GM23248 (cell line): ENCODE measurements at regions not wholly inside any gene's neighbourhood (a gene's known extent, or its start where the extent isn't known, plus 50 kb on each side); places are given as distances from the start of the nearest gene placed in this dataset.
A peak's percentile ranks its signal among the peaks of the same experiment; 100 is the strongest.

Source experiments
- DNase-seq: peaks from one replicate; pipeline ENCODE4 v3.0.0-alpha.2; 2015
- H2AFZ ChIP-seq: fragments of 200-600 bp; sonication (generic); 2 replicates; pipeline ENCODE4 v1.6.1; 2016; ENCODE audit warnings: antibody characterized with exemption
- H3F3A ChIP-seq: fragments of 200-600 bp; sonication (generic); 2 replicates; pipeline ENCODE4 v1.6.1; 2016; ENCODE audit warnings: mild to moderate bottlenecking, antibody characterized with exemption, mixed run types; ENCODE audit not compliant: insufficient read depth
- H3K27ac ChIP-seq: fragments of 200-600 bp; sonication (generic); 2 replicates; pipeline ENCODE4 v1.5.1; 2016; ENCODE audit warnings: mild to moderate bottlenecking
- H3K27me3 ChIP-seq: fragments of 200-600 bp; sonication (generic); replicated peaks from 2 replicates; pipeline ENCODE4 v1.6.1; 2016; ENCODE audit warnings: mild to moderate bottlenecking; ENCODE audit not compliant: insufficient read depth
- H3K36me3 ChIP-seq: fragments of 200-600 bp; sonication (generic); 2 replicates; pipeline ENCODE4 v1.6.1; 2016; ENCODE audit warnings: low read depth, mild to moderate bottlenecking
- H3K4me1 ChIP-seq: fragments of 200-600 bp; sonication (generic); 2 replicates; pipeline ENCODE4 v1.6.1; 2016; ENCODE audit warnings: mild to moderate bottlenecking; ENCODE audit not compliant: insufficient read depth
- H3K4me2 ChIP-seq: fragments of 200-600 bp; sonication (generic); one replicate; pipeline ENCODE4 v1.6.1; 2016; ENCODE audit warnings: mild to moderate bottlenecking; ENCODE audit not compliant: unreplicated experiment
- H3K4me3 ChIP-seq: fragments of 200-600 bp; sonication (generic); 2 replicates; pipeline ENCODE4 v1.5.1; 2016; ENCODE audit warnings: mild to moderate bottlenecking
- H3K79me2 ChIP-seq: fragments of 200-600 bp; sonication (generic); 2 replicates; pipeline ENCODE4 v1.6.1; 2016; ENCODE audit warnings: mild to moderate bottlenecking; ENCODE audit not compliant: insufficient read depth
- H3K9ac ChIP-seq: fragments of 200-600 bp; sonication (generic); 2 replicates; pipeline ENCODE4 v1.6.1; 2016; ENCODE audit warnings: mild to moderate bottlenecking
- H3K9me2 ChIP-seq: fragments of 200-600 bp; sonication (generic); 2 replicates; pipeline ENCODE4 v1.6.1; 2016; ENCODE audit warnings: mixed run types, mild to moderate bottlenecking, moderate library complexity; ENCODE audit not compliant: insufficient read depth
- H3K9me3 ChIP-seq: fragments of 200-600 bp; sonication (generic); one replicate; pipeline ENCODE4 v1.6.1; 2017; ENCODE audit warnings: low read depth
- H4K20me1 ChIP-seq: fragments of 200-600 bp; sonication (generic); 2 replicates; pipeline ENCODE4 v1.6.0; 2016; ENCODE audit not compliant: insufficient read depth
- EZH2 ChIP-seq: fragments of 200-600 bp; sonication (generic); IDR thresholded peaks from 2 replicates; pipeline ENCODE4 v1.6.1; 2018; ENCODE audit warnings: antibody characterized with exemption, mild to moderate bottlenecking; ENCODE audit not compliant: insufficient read depth, poor library complexity, severe bottlenecking
- EZH2phosphoT487 ChIP-seq: fragments of 200-600 bp; sonication (generic); IDR thresholded peaks from 2 replicates; pipeline ENCODE4 v1.6.1; 2018; ENCODE audit warnings: antibody characterized with exemption, moderate library complexity, mild to moderate bottlenecking, low read depth; ENCODE audit not compliant: insufficient read depth
- WGBS, 2 experiments: methylation state at CpG; one replicate each; pipeline ENCODE4 v1.1.6; 2015 to 2017; ENCODE audit warnings: low lambda C conversion rate in 2 of 2, low coverage in 1 of 2; ENCODE audit errors: missing lambda C conversion rate in 2 of 2; 5-methylcytosine and 5-hydroxymethylcytosine counted together
- in situ Hi-C: fragments of 300-500 bp; cut with MboI; formaldehyde crosslinking; loops from 2 replicates; pipeline ENCODE4 v1.15.0; 2020

GRCh38 chr9:86598411-86599239 is 244.4 kb upstream of the TUT7 start:
- no peaks in the 10 kb centered on the region for H3K9me3 ChIP-seq
- no peak overlapping the region for H3K4me2 ChIP-seq
- 42 to 45% methylated on average over 10 of the region's 10 CpGs for WGBS, 2 experiments
- H3K4me3 ChIP-seq = no peak overlapping the region
- no peak overlapping the region for H3K27ac ChIP-seq
- H3K79me2 ChIP-seq = no peaks in the 10 kb centered on the region
- H3K9me2 ChIP-seq = no peaks in the 10 kb centered on the region
- H3K9ac ChIP-seq = no peak overlapping the region
- no peaks in the 10 kb centered on the region for H3K27me3 ChIP-seq
- no peaks in the 10 kb centered on the region for H3K36me3 ChIP-seq
- TF ChIP-seq EZH2 (no peak), EZH2phosphoT487 (no peak)
- peaks cover 34% of the 10 kb centered on the region for H3K4me1 ChIP-seq
- DNase-seq = no peak
- 0 out of 2 replicates have a peak overlapping the region, but pooled peaks have one; percentile 10 for H2AFZ ChIP-seq
- no peaks in the 10 kb centered on the region for H4K20me1 ChIP-seq
- peaks cover 21% of the 10 kb centered on the region; the same call in 1 of the 2 replicates for H3F3A ChIP-seq
- in situ Hi-C loops = no loop called here

- Histone ChIP-seq H3K27me3 (no peaks in the 10 kb centered on the region), H4K20me1 (no peaks in the 10 kb centered on the region), H3K4me3 (no peak overlapping the region), H3K4me2 (no peak overlapping the region), H3K9me2 (no peaks in the 10 kb centered on the region), H3F3A (peaks cover 3% of the 10 kb centered on the region; the same call in 1 of the 2 replicates), H2AFZ (no peak overlapping the region), H3K79me2 (no peaks in the 10 kb centered on the region), H3K4me1 (peaks cover 7% of the 10 kb centered on the region; the same call in 1 of the 2 replicates), H3K27ac (no peak overlapping the region), H3K9me3 (no peaks in the 10 kb centered on the region), H3K9ac (no peak overlapping the region), H3K36me3 (no peaks in the 10 kb centered on the region)
- WGBS, 2 experiments = 95 to 97% methylated on average over 10 of the region's 10 CpGs
- TF ChIP-seq EZH2phosphoT487 (no peak), EZH2 (no peak)
- no peak for DNase-seq
- in situ Hi-C loops = no loop called here
Measured at GRCh38 chr9:86594724-86595123, 240.5 kb upstream of the TUT7 start.

DNA sequence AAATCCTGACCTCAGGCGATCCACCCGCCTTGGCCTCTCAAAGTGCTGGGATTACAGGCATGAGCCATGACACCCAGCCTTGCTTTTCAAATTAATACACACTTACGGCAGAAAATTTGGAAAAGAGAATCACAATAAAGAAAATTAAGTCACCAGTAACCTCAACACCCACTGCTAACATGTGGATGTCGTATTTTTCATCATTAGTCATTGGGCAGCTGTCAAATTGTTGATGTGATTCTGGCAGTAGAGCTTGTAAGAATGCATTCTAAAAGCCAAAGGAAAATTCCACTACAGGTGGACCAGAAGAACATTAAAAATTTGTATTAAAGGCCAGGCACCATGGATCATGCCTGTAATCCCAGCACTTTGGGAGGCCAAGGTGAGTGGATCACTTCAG is 237.3 kb upstream of the TUT7 start:
- H3K27me3 ChIP-seq = no peaks in the 10 kb centered on the region
- no peak overlapping the region for H3K4me3 ChIP-seq
- H3K27ac ChIP-seq = no peak overlapping the region
- TF ChIP-seq EZH2phosphoT487 = no peak
- TF ChIP-seq EZH2 = no peak
- no peaks in the 10 kb centered on the region for H3K36me3 ChIP-seq
- no peak overlapping the region for H3K9ac ChIP-seq
- H3K79me2 ChIP-seq = no peaks in the 10 kb centered on the region
- DNase-seq = no peak
- no peaks in the 10 kb centered on the region for H3F3A ChIP-seq
- no peaks in the 10 kb centered on the region for H4K20me1 ChIP-seq
- WGBS, 2 experiments = 35 to 43% methylated on average over 4 of the region's 4 CpGs
- no peaks in the 10 kb centered on the region for H3K9me2 ChIP-seq
- in situ Hi-C loops = no loop called here
- no peak overlapping the region for H2AFZ ChIP-seq
- H3K9me3 ChIP-seq = no peaks in the 10 kb centered on the region
- no peak overlapping the region for H3K4me2 ChIP-seq
- H3K4me1 ChIP-seq = no peaks in the 10 kb centered on the region; the same call in 1 of the 2 replicates

DNA sequence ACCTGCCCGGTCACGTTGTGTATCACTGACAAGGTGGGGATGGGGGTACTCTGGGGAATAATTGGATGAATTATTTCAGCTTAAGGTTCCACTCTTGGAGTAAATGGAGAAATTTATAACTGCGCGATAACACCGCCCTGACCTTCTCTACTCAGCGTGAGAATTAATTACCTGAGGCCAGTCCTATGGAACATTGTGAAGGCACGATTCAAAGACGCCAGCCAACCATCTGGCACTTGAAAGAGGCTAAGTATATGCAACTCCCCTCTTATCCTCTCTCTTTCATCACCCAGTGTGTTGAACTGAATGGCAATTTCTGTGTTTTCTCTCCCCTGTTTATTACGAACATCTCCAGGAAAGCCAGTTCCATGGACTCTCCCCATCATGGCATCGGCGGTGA is 235.5 kb upstream of the TUT7 start:
- H3K9me2 ChIP-seq = no peaks in the 10 kb centered on the region

More for the DNA sequence above, 235.5 kb upstream of the TUT7 start:
- no peaks in the 10 kb centered on the region for H3K27me3 ChIP-seq
- no peak overlapping the region for H3K9ac ChIP-seq
- no peak overlapping the region for H2AFZ ChIP-seq
- no peaks in the 10 kb centered on the region; the same call in 1 of the 2 replicates for H3K4me1 ChIP-seq
- DNase-seq = no peak
- TF ChIP-seq EZH2 (no peak), EZH2phosphoT487 (no peak)
- no peak overlapping the region for H3K4me3 ChIP-seq
- in situ Hi-C loops = no loop called here
- H3F3A ChIP-seq = no peaks in the 10 kb centered on the region
- H3K9me3 ChIP-seq = no peaks in the 10 kb centered on the region
- no peak overlapping the region for H3K27ac ChIP-seq
- H4K20me1 ChIP-seq = no peaks in the 10 kb centered on the region
- H3K36me3 ChIP-seq = no peaks in the 10 kb centered on the region
- H3K4me2 ChIP-seq = no peak overlapping the region
- WGBS, 2 experiments = 95 to 96% methylated on average over 11 of the region's 11 CpGs
- H3K79me2 ChIP-seq = no peaks in the 10 kb centered on the region
